ENCODE measurements at regions not wholly inside any gene's neighbourhood (a gene's known extent, or its start where the extent isn't known, plus 50 kb on each side); places are given as distances from the start of the nearest gene placed in this dataset.

DNA sequence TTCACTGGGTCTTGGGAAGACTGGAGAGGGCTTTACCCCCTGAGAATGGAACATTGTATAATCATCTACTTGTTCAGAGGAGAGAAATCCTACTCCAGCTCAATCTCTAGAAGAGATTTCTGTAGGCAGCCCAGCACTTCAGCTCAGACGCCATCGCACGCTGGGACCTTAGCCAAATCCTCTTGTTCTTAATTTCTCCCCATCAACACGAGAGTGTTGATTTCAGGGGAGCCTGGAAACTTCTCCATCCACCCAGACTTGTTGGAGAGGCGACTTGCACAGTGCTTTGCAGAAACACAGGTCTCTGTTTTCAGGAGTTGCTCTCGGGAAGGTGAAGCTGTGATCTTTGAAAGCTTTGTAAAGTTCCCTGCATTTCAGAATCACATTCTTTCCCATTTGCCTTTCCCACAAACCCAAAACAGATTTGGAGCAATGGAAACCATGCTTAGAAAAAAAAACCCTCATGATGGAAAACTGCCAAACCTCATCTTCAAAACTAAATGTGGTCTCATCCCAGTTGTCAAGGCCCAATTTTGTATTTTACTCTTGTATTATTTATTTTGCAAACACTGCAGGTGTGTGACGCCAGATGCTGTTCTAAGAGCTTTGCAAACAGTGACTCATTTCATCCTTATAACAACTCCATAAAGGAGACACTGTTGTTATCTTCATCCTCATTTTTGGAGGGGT, 60.9 kb downstream of the CALML3 start:
- no peak for ATAC-seq
- TF ChIP-seq ESRRG (CRISPR knock-in tag; IDR thresholded peaks at IDR 0.05) = no peak
- TF ChIP-seq ZNF565 (CRISPR knock-in tag; conservative IDR thresholded peaks at IDR 0.05; ENCODE audit: low read depth) = no peak
- no peak for TF ChIP-seq ZC3H10 (CRISPR knock-in tag; IDR thresholded peaks at IDR 0.05)
- no peak for TF ChIP-seq RARB (CRISPR knock-in tag; IDR thresholded peaks at IDR 0.05)
- no peak for TF ChIP-seq ARNTL (CRISPR knock-in tag; IDR thresholded peaks at IDR 0.05; ENCODE audit: borderline replicate concordance, low read depth)
- TF ChIP-seq, protein P1, sequence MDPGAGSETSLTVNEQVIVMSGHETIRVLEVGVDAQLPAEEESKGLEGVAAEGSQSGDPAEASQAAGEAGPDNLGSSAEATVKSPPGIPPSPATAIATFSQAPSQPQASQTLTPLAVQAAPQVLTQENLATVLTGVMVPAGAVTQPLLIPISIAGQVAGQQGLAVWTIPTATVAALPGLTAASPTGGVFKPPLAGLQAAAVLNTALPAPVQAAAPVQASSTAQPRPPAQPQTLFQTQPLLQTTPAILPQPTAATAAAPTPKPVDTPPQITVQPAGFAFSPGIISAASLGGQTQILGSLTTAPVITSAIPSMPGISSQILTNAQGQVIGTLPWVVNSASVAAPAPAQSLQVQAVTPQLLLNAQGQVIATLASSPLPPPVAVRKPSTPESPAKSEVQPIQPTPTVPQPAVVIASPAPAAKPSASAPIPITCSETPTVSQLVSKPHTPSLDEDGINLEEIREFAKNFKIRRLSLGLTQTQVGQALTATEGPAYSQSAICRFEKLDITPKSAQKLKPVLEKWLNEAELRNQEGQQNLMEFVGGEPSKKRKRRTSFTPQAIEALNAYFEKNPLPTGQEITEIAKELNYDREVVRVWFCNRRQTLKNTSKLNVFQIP (CRISPR knock-in tag; IDR thresholded peaks at IDR 0.05; ENCODE audit: borderline replicate concordance, low read depth) = no peak
- TF ChIP-seq, protein P2, sequence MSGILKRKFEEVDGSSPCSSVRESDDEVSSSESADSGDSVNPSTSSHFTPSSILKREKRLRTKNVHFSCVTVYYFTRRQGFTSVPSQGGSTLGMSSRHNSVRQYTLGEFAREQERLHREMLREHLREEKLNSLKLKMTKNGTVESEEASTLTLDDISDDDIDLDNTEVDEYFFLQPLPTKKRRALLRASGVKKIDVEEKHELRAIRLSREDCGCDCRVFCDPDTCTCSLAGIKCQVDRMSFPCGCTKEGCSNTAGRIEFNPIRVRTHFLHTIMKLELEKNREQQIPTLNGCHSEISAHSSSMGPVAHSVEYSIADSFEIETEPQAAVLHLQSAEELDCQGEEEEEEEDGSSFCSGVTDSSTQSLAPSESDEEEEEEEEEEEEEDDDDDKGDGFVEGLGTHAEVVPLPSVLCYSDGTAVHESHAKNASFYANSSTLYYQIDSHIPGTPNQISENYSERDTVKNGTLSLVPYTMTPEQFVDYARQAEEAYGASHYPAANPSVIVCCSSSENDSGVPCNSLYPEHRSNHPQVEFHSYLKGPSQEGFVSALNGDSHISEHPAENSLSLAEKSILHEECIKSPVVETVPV (CRISPR knock-in tag; IDR thresholded peaks at IDR 0.05) = no peak
- TF ChIP-seq SNAI2 (CRISPR knock-in tag; IDR thresholded peaks at IDR 0.05) = no peak
- TF ChIP-seq TCF4 (CRISPR knock-in tag; IDR thresholded peaks at IDR 0.05; ENCODE audit: borderline replicate concordance) = no peak
- no peak for TF ChIP-seq PPARA (CRISPR knock-in tag; IDR thresholded peaks at IDR 0.05; ENCODE audit: borderline replicate concordance)
- no peak for TF ChIP-seq ZFP3 (CRISPR knock-in tag; IDR thresholded peaks at IDR 0.05)
- TF ChIP-seq, protein P3, sequence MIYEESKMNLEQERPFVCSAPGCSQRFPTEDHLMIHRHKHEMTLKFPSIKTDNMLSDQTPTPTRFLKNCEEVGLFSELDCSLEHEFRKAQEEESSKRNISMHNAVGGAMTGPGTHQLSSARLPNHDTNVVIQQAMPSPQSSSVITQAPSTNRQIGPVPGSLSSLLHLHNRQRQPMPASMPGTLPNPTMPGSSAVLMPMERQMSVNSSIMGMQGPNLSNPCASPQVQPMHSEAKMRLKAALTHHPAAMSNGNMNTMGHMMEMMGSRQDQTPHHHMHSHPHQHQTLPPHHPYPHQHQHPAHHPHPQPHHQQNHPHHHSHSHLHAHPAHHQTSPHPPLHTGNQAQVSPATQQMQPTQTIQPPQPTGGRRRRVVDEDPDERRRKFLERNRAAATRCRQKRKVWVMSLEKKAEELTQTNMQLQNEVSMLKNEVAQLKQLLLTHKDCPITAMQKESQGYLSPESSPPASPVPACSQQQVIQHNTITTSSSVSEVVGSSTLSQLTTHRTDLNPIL (CRISPR knock-in tag; IDR thresholded peaks at IDR 0.05; ENCODE audit: low read depth) = no peak
- TF ChIP-seq TSHZ2 (CRISPR knock-in tag; IDR thresholded peaks at IDR 0.05) = no peak
- TF ChIP-seq ZNF8 (CRISPR knock-in tag; IDR thresholded peaks at IDR 0.05) = no peak
- no peak for TF ChIP-seq OSR1 (CRISPR knock-in tag; IDR thresholded peaks at IDR 0.05)
- TF ChIP-seq TOX (CRISPR knock-in tag; IDR thresholded peaks at IDR 0.05; ENCODE audit: borderline replicate concordance) = no peak
- no peak for TF ChIP-seq ZFP30 (CRISPR knock-in tag; IDR thresholded peaks at IDR 0.05)
- TF ChIP-seq ZNF70 (CRISPR knock-in tag; IDR thresholded peaks at IDR 0.05) = no peak

DNA sequence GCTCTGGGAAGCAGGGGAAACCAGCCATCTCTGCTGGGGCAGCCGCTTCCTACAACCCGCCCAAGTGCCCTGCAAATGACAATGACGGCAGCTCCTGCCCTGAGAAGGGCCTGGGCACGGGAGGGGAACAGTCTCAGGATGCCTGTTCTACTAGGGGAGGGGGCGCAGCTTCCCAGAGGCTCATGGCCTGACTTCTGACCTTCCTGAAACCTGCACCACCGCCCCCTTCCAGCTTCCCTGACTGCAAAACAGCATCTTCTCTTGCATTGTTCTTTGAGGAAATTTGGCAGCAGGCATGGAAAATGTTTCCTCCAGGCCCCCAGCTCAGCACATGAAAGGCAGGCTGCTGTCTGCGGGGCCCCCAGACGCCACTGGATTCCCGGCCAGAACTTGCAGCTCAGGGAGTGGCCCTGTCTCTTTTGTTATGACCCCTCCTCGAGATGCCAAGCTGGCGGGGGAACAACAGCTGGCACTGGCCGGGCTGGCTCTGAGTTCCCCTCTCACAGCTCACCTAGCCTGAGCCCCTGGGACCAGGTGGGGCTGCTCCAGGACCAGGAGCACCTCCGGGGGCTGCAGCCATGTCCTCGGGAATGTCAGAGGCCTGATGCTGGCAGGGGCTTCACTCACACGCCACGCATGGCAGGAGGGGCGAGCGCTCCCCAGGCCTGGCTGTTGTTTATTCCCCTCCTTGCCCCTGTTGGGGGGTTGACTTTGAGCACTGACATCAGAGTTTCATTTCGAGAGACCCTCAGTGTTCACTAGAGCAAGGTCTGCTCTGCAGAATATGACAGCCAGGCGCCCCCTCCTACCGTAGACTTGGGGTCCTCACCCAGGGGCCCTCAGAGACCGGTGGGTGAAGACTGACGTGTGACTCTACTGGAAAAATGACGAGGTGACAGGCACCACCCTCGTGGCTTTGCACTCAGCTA, 62.7 kb downstream of the CALML3 start:
- no peak for TF ChIP-seq TOX (CRISPR knock-in tag; IDR thresholded peaks at IDR 0.05; ENCODE audit: borderline replicate concordance)
- no peak for ATAC-seq

GRCh38 chr10:5588080-5588453, 63.3 kb downstream of the CALML3 start:
- ATAC-seq = no peak
- TF ChIP-seq SNAI2 (CRISPR knock-in tag; IDR thresholded peaks at IDR 0.05) (no peak), ZNF565 (CRISPR knock-in tag; conservative IDR thresholded peaks at IDR 0.05; ENCODE audit: low read depth) (no peak), ARNTL (CRISPR knock-in tag; IDR thresholded peaks at IDR 0.05; ENCODE audit: borderline replicate concordance, low read depth) (no peak), ZNF8 (CRISPR knock-in tag; IDR thresholded peaks at IDR 0.05) (no peak), ZC3H10 (CRISPR knock-in tag; IDR thresholded peaks at IDR 0.05) (no peak), OSR1 (CRISPR knock-in tag; IDR thresholded peaks at IDR 0.05) (no peak), ZNF70 (CRISPR knock-in tag; IDR thresholded peaks at IDR 0.05) (no peak), CSDC2 (CRISPR knock-in tag; IDR thresholded peaks at IDR 0.05) (no peak), RARB (CRISPR knock-in tag; IDR thresholded peaks at IDR 0.05) (no peak), PPARA (CRISPR knock-in tag; IDR thresholded peaks at IDR 0.05; ENCODE audit: borderline replicate concordance) (no peak), PATZ1 (CRISPR knock-in tag; IDR thresholded peaks at IDR 0.05; ENCODE audit: borderline replicate concordance) (no peak), ZFP3 (CRISPR knock-in tag; IDR thresholded peaks at IDR 0.05) (no peak), TOX (CRISPR knock-in tag; IDR thresholded peaks at IDR 0.05; ENCODE audit: borderline replicate concordance) (no peak)
- TF ChIP-seq, protein P3 (CRISPR knock-in tag; IDR thresholded peaks at IDR 0.05; ENCODE audit: low read depth) = no peak
- TF ChIP-seq, protein P1 (CRISPR knock-in tag; IDR thresholded peaks at IDR 0.05; ENCODE audit: borderline replicate concordance, low read depth) = no peak
